Dedifferentiated amniotic fluid mesenchymal stem cell (primary cell): ENCODE measurements at regions not wholly inside any gene's neighbourhood (a gene's known extent, or its start where the extent isn't known, plus 50 kb on each side); places are given as distances from the start of the nearest gene placed in this dataset.
A peak's percentile ranks its signal among the peaks of the same experiment; 100 is the strongest.
"Not testable (repeated sequence)": the region's sequence is repeated elsewhere in the genome, so short reads cannot be mapped to it uniquely, and the experiment has no call there.

Experiments
- DNase-seq: peaks from one replicate; pipeline ENCODE4 v3.0.0-alpha.2; 2016; ENCODE audit errors: extremely low spot score

DNA sequence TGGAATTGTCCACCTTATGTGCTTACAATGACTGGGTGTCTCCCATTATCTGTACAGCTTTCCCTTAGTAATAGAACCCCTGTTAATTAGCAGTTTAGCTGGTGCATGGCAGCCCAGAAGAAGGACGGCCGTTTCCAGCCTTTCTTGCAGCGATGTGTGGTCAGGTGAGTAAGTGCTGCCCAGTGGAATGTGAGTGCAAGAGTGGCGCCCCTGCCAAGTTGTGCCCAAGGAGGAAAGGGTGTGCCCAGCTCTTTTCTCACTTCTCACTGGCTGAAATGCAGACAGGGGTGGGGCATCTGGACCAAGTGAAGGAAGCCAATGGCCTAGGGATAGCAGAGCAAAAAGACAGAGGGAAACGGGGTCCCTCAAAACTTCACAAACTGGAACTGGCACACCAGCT is 296.8 kb downstream of the PREX1 start:
- DNase-seq: no peak

DNA sequence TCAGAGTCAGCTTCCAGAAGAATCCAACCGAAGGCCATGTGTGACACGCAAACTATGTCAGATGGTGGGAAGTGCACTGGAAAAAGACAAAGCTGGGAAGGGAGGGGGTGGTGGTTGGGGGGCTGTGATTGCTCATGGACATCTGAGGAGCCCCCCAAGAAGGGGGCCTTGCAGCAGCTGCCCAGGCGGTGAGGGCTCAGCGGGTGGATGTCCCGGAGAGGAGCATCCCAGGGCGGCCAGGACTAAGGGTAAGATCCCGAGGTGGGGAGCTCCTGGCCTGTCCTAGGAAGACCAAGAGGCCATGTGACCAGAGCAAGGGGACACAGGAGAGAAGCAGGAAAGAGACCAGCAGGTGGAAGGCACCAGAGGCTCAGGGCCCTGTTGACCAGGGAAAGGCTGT is 299.5 kb downstream of the PREX1 start:
- no peak for DNase-seq

DNA sequence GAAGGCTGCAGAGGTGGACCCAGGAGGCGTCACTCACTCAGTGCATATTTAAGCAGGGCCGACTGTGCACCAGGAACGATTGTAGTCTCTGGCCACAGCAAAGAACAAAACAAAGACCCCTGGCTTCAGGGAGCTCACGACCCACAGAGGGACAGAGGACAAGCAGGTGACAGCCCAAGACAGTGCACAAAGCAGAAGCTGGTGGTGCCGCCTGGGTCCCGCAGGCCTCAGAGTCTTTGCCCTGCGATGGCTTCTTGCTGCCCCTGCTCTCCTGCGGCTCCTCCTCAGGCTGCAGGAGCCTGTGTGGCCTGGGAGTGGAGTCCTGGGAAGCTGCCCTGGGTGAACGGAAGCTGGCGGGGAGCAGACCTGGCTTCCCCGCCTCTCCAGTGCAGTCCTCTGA is 300.0 kb downstream of the PREX1 start:
- no peak for DNase-seq

DNA sequence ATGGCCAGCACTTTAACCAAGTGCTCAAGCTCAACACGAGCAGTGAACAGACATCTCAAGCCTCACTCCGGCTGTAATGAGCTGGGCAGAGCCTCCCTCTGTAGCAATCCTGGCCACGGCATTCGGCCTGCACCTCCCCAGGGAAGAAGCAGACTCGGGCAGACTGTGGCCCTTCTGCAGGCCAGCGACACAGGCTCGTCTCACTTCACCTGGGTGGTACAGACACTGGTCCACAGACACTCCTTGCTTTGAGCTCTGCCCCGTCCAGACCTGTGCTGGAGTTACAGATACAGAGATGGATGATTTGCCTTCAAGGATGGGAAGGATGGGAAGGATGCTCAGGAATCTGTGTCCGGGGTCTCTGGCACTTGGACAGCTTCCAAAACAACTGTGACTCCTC is 300.9 kb downstream of the PREX1 start:
- no peak for DNase-seq

DNA sequence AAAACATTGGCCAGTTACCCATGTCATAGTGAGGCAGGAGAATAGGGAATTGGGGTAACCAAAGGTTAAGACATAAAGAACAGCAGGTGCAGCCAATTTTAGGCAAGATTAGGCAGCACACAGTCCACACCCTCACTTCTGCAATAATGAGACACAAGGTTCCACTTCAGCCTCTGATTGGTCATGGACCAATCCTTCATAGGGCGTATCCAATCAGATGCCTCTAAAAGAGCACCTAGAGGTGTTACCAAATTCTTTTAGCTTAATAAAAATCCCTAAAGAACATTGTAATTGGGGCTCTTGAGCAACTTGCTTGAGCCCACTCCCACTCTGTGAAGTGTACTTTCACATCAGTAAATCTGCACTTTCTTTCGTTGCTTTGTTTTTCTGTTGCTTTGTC is 302.4 kb downstream of the PREX1 start:
- no peak for DNase-seq

DNA sequence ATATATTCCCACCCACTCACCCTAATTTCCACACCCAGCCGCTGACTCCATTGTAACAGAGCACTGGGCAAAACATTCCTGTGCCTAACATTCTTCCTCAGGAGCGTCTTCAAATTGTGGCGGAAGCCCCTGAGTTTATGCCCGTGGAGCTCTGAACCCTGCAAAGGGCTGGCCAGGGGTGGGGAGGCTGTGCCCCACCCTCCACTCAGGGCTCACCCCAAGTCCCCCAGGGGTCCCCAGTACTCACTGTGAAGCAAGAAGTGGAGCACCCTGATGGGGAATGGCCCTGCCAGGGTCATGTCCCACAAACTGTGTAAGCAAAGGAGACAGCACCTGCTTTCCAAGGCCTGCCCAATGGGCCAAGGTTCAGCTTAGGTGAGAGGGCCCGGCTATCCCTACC is 303.2 kb downstream of the PREX1 start:
- DNase-seq: no peak

DNA sequence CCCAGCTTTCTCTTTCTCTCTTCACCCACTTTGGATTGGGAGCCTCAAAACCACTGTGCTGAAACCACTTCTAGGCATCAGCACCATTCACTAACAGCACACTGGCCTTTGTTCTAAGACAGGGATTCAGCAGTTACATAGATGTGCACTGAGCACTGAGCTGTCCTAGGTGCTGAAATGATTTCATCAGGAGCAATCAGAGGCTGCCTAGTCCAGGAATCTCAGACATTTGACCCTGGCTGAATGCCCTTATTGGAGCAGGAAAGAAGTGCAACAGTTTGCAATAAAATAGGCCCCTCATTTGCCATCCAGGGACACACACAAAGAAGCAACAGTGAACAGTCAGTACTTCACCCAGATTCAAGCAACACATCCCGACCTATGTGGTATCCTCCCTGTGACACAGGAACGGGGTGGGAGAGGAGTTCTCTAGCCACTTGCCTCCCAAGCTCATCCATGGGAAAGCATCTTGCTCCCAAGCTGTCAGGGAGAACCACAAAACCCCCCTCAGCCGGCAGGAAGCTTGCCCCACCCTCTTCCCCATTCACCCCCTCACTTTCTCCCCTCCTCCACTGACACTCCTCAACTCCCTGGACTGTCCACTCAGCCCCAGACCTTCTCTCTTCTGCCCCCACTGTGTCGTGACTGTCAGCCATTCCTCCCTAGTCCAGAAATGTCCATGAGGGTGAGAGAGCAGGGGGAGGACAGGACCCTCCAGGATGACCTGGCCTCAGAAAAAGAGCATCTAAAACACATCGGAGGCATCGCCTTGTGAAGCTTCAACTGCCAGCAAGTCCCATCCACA is 304.4 kb downstream of the PREX1 start:
- peak; percentile 38 for DNase-seq

DNA sequence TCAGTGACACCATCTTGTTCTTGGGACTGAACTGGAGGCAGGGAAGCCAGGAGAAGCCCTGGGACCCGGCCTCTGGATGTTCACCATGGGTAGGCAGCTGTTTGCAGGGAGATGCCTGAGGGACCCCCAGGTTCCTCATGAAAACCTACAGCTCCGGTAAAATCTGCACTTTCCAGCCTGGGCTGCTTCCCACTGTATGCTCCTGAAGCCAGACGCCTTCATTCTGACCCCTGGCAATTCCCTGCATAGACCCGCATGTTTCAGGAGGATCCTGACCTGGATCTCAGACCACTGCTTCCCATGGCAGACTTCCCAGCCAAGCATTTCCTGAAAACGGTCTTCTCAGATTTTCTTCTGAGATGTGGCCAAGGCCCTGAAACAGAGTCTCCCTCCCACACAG is 306.7 kb downstream of the PREX1 start:
- no peak for DNase-seq

DNA sequence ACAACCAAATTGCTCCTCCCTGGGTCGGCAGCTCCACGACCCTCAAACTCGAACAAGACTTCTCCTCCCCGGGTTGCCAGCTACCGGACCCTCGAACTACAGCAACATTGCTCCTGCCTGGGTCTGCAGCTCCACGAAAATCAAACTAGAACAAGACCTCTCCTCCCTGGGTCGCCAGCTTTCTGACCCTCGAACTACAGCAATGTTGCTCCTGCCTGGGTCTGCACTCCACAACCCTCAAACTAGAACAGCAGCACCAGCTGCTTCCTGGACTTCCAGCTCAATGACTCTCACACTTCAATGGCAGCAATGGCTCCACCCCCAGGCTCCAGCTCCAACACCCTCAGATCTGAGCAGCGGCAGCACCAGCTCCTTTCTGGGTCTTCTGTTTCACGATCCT is 311.6 kb downstream of the PREX1 start:
- not testable (repeated sequence) for DNase-seq

DNA sequence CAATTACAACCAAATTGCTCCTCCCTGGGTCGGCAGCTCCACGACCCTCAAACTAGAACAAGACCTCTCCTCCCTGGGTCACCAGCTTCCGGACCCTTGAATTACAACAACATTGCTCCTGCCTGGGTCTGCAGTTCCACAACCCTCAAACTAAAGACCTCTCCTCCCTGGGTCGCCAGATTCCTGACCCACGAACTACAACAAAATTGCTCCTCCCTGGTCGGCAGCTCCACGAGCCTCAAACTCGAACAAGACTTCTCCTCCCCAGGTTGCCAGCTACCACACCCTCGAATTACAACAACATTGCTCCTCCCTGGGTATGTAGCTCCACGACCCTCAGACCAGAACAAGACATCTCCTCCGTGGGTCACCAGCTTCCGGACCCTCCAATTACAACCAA is 313.2 kb downstream of the PREX1 start:
- not testable (repeated sequence) for DNase-seq

DNA sequence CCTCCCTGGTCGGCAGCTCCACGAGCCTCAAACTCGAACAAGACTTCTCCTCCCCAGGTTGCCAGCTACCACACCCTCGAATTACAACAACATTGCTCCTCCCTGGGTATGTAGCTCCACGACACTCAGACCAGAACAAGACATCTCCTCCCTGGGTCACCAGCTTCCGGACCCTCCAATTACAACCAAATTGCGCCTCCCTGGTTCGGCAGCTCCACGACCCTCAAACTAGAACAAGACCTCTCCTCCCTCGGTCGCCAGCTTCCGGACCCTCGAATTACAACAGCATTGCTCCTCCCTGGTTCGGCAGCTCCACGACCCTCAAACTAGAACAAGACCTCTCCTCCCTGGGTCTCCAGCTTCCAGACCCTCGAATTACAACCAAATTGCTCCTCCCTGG is 315.3 kb downstream of the PREX1 start:
- DNase-seq: not testable (repeated sequence)

DNA sequence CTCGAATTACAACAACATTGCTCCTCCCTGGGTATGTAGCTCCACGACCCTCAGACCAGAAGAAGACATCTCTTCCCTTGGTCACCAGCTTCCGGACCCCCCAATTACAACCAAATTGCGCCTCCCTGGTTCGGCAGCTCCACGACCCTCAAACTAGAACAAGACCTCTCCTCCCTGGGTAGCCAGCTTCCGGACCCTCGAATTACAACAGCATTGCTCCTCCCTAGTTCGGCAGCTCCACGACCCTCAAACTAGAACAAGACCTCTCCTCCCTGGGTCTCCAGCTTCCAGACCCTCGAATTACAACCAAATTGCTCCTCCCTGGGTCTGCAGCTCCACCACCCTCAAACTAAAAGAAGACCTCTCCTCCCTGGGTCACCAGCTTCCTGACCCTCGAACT is 322.7 kb downstream of the PREX1 start:
- DNase-seq: not testable (repeated sequence)

DNA sequence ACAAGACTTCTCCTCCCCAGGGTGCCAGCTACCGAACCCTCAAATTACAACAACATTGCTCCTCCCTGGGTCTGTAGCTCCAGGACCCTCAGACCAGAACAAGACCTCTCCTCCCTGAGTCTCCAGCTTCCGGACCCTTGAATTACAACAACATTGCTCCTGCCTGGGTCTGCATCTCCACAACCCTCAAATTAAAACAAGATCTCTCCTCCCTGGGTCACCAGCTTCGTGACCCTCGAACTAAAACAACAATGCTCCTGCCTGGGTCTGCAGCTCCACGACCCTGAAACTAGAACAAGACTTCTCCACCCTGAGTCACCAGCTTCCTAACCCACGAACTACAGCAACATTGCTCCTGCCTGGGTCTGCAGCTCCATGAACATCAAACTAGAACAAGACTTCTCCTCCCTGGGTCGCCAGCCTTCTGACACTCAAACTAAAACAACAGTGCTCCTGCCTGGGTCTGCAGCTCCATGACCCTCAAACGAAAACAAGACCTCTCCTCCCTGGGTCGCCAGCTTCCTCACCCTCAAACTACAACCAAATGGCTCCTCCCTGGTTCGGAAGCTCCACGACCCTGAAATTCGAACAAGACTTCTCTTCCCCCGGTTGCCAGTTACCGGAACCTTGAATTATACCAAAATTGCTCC is 324.5 kb downstream of the PREX1 start:
- no peak for DNase-seq

DNA sequence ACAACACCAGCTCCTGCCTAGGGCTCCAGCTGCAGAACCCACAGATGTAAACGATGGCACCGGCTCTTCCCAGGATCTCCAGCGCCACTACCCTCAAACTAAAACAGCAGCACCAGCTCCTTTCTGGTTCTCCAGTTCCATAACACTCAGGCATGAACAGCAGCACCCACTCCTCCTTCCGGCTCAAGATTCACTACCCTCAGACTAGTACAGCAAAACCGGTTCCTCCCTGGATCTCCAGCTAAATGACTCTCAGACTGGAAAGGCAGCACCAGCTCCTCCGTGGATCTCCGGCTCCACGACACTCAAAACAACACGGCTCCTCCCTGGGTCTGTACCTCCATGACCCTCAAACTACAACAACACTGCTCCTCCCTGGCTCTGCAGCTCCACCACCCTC is 325.0 kb downstream of the PREX1 start:
- DNase-seq: no peak

DNA sequence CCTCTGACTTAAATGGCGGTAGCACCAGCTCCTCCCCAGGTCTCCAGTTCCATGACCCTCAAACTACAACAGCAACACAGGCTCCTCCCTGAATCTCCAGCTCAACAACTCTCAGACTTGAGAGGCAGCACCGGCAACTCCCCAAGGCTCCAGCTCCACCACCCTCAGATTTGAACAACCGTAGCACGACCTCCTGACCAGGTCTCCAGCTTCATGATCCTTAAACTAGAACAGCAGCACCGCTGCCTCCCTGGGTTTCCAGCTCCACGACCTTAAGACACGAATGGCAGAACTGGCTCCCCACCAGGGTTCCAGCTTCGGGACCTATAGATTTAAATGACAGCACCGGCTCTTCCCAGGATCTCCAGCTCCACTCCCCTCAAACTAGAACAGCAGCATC is 325.8 kb downstream of the PREX1 start:
- DNase-seq: no peak

DNA sequence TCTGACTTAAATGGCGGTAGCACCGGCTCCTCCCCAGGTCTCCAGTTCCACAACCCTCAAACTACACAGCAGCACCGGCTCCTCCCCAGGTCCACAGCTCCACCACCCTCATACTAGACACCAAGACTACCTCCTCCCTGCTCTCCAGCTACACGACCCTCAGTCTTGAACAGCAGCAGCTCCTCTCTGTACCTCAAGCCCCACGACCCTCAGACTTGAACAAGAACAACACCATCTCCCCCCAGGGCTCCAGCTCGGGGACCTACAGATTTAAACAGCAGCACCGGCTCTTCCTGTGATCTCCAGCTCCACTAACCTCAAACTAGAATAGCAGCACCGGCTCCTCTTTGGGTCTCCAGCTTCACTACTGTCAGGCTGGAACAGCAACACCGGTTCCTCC is 326.9 kb downstream of the PREX1 start:
- not testable (repeated sequence) for DNase-seq

DNA sequence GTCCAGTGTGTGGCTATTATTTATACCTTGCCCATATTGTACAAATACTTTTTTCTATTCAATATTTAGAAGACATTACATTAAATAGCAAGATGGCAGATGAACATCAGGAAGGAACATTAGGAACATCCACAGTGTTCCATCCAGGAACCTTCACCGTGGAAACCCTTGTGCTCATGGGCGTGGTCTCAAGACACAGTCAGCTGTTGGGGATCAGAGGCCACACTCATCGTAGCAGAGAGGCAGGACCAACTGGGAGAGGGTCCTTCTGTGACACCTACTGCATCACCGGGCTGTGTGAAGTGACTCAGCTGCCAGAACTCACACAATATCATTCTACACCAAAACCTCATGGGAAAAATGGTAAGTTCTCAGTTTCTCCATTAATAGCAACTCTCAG is 328.9 kb downstream of the PREX1 start:
- DNase-seq: not testable (repeated sequence)

DNA sequence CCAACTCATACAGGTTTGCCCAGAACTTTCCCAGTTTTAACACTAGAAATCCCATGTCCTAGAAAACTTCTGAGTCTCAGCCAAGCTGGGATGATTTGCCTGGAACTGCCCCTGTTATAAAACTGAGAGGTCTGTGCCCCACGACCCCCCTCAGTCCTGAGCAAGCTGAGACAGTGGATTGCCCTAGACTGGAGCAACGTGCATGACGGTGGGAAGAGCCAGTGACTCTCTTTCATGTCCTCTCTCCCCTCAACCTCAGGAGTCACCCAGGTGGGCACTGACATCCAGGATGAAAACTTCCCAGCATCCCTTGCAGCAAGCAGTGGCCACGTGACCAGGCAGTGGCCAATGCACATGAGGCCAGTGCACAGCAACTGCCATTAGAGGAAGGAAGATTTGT is 329.7 kb downstream of the PREX1 start:
- not testable (repeated sequence) for DNase-seq

DNA sequence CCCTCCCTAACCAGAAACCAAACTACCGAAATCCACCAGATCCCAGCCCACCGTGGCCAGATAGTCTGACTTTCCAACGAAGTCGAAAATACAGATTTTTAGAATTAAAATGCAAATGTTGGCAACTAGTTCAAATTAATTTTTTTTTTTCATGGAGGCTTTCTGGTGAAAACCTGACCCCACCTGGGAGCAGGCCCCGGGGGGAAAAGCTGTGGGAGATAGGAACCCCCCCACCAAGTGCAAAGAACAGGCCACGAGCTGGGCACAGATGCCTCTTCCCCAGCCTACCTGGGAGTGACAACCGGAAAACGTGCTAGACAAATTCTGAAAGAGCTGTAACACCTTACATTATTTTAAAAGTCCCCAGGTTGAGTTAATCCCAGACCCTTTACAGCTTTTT is 333.8 kb downstream of the PREX1 start:
- no peak for DNase-seq

DNA sequence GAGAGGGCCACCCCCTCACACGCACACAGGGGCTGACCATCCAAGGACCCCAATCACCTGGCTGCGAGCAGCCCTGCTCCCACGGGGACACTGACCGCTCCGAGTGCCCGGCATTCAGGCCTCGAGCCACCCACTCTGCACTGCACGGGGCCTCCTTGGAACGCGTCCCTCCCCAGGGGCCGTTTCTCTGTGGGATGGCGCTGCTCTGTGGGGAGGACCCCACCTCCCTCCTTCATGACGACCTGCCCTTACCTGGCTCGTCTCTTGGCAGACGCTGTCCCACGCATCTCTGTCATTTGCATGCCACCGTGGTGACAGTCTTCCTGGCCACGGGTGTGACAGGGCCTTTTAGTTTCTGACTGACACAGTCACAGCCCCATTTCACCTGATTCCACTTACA is 334.5 kb downstream of the PREX1 start:
- not testable (repeated sequence) for DNase-seq

DNA sequence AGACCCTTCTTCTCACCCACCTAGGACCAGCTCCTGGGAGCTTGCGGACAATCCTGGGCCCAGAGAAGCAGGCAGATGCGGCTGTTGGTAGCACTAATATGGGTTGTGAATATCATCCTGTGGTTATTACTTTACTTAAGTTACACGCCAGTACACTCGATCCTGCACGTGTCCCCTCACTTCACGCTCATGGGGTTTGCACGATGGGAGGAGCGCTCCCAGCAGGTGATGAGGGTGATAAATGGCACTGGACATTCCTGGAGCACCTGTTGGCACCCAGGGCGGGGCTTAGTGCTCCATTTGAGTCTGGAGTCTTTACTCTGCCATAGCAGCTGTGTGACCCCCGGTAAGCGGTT is 335.1 kb downstream of the PREX1 start:
- DNase-seq: no peak

DNA sequence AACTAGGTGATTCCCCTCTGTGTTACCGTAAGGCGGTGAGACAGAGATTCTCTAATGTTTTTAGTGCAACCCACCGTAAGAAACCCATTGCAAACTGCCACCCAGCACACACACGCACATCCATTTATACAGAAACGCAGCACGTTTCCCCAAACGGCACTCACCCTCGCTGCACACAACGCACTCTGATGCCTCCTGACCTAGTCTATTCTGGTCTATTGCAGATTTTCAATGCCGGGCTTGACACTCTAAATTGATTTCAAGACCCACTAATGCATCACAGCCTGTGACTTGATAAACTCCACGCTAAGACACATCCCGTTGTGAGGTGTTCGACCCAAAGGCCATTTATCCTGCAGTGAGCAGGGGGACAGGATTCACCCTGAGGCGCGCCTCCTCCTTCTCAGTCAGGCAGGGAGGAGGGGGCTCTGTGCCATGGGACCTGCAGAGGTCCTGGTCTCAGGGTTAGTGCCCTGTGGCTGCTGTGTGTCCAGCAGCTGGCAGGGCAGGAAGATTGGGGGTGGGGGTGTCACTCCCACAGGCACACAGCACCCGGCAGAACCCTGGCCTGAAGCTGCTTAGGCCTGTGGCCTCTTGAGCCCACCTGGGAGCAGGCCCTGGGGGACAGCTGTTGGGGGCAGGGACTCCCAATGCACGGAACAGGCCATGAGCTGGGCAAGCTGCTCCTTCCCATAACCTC is 335.6 kb downstream of the PREX1 start:
- no peak for DNase-seq
